T-helper 2 cell (primary cell): ENCODE measurements at regions not wholly inside any gene's neighbourhood (a gene's known extent, or its start where the extent isn't known, plus 50 kb on each side); places are given as distances from the start of the nearest gene placed in this dataset.

Source experiments
- DNase-seq, 5 experiments: peaks; one replicate each; pipeline versions ENCODE4 v3.0.0 to v3.0.0-alpha.2; 2012 to 2022

- no peak for DNase-seq
Measured at GRCh38 chr12:3987571-3987970, 114.4 kb upstream of the PARP11 start.

GRCh38 chr12:3980504-3981272 is 107.5 kb upstream of the PARP11 start:
- DNase-seq, result no peak

GRCh38 chr12:3977621-3978020 is 104.4 kb upstream of the PARP11 start:
- no peak for DNase-seq

GRCh38 chr12:3976351-3976938 is 103.2 kb upstream of the PARP11 start:
- DNase-seq, result peak in 1 of 5 experiments; percentile 22

- DNase-seq, result no peak
Measured at GRCh38 chr12:3975652-3976051, 102.5 kb upstream of the PARP11 start.

- peak in 1 of 5 experiments; percentile 23 for DNase-seq
Measured at GRCh38 chr12:3974883-3975282, 101.7 kb upstream of the PARP11 start.

- DNase-seq, result peak in 1 of 5 experiments; percentile 58
Measured at GRCh38 chr12:3973973-3974644, 100.9 kb upstream of the PARP11 start.

- peak in 1 of 5 experiments; percentile 47 for DNase-seq
Measured at GRCh38 chr12:3973269-3973884, 100.2 kb upstream of the PARP11 start.

GRCh38 chr12:3972576-3972975 is 99.4 kb upstream of the PARP11 start:
- peak in 2 of 5 experiments; percentile 28 to 86 for DNase-seq

- no peak for DNase-seq
Measured at GRCh38 chr12:3968523-3968922, 95.3 kb upstream of the PARP11 start.

- no peak for DNase-seq
Measured at GRCh38 chr12:3967556-3968160, 94.5 kb upstream of the PARP11 start.

GRCh38 chr12:3966376-3966775 is 93.2 kb upstream of the PARP11 start:
- DNase-seq, result no peak

GRCh38 chr12:3965046-3965445 is 91.8 kb upstream of the PARP11 start:
- no peak for DNase-seq

- DNase-seq, result no peak
Measured at GRCh38 chr12:3964439-3964838, 91.2 kb upstream of the PARP11 start.

GRCh38 chr12:3962631-3963483 is 89.7 kb upstream of the PARP11 start:
- DNase-seq, result peak; percentile 41 to 98 (median 69)

- DNase-seq, result no peak
Measured at GRCh38 chr12:3961591-3961990, 88.4 kb upstream of the PARP11 start.

- DNase-seq, result no peak
Measured at GRCh38 chr12:3959799-3960560, 86.8 kb upstream of the PARP11 start.

GRCh38 chr12:3958534-3958933 is 85.3 kb upstream of the PARP11 start:
- no peak for DNase-seq

- DNase-seq, result no peak
Measured at GRCh38 chr12:3951380-3952135, 78.4 kb upstream of the PARP11 start.

- DNase-seq, result peak in 1 of 5 experiments; percentile 79
Measured at GRCh38 chr12:3950714-3951320, 77.6 kb upstream of the PARP11 start.
